GM19467 (cell line): ENCODE measurements at regions not wholly inside any gene's neighbourhood (a gene's known extent, or its start where the extent isn't known, plus 50 kb on each side); places are given as distances from the start of the nearest gene placed in this dataset.
"Not testable (repeated sequence)": the region's sequence is repeated elsewhere in the genome, so short reads cannot be mapped to it uniquely, and the experiment has no call there.

Source experiments
- ATAC-seq: cut with Tn5 transposase; IDR thresholded peaks from one replicate; pipeline ENCODE4 v1.9.1; 2021; ENCODE audit warnings: mild to moderate bottlenecking, moderate library complexity; ENCODE audit not compliant: unreplicated experiment

GRCh38 chr15:94838281-94838680 is 606.9 kb downstream of the MCTP2 start:
- no peak for ATAC-seq

DNA sequence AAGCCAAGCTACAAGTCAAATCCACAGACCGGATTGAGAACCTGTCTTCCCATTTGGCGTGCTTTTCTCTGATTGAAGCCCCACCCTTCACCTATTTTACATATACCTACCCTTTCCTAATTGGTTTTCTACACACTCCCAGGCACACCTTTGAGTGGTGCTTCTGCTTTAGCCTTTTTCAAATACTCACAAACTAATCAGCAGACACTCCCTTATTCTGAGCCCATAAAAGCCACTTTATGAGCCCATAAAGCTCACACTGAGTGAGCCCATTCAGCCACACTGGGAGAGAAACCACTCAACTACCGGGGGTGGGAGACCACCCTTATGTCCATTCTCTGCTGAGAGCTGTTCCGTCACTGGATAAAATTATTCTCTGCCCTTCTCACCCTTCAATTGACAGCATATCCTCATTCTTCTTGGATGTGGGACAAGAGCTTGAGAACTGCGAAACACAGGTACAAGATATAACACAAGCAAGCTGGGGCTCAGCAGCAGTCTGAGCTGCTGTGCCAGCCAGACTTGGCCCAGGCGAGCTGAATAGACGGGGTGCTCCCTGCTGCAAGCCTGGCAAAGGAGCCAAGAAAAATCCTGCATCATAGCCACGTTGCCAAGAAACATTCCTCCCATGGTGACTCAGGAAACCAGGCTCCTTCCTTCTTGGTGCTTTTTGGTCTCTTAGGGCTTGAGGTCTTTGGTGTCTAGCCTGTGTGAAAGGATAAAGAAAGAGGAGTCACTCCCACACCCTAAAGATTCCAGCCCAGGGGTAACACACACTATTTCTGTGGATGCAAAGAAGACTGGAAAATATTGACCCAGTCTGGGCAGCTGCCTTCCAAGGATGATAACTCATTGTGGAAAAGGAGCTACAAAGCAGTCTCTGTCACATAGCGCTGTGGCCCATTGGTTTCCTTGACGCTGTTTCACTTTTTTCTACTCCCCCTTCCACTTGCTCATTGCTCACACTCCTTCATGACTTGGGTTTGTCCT is 609.7 kb downstream of the MCTP2 start:
- ATAC-seq, result no peak

DNA sequence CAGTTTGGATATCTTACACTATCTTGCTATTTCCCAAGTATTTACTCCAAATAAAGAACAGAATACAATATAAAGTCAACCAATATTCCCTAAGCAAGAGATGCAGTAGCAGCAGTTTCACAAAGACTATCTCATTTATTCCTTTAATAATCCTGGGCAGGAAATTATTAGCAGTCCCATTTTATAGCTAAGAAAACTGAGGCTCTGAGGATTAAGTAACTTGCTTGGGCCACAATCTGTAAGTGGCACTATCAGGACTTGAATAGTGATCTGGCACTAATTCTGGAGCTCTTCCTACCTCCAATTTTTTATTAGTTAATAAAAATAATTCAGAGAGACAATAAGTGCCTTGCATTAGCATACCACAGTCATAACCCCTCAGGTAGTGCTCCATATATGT is 611.7 kb downstream of the MCTP2 start:
- no peak for ATAC-seq

DNA sequence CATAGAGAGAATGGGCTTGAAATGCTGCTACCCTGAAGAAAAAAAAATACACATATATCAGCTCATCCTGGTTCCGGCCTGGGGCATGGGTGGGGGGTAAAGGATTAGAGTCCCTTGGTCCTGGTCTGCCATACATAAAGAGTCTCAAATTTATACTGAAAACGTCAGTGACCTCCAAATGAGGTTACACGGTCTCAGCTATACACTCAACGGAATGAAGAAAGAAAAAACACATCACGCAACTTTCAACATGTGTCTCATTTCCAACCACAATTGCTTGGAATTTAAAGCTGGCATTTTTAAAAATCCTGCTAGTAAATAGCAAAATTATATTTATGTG is 612.8 kb downstream of the MCTP2 start:
- ATAC-seq, result no peak

- no peak for ATAC-seq
Measured at GRCh38 chr15:94844538-94845389, 613.4 kb downstream of the MCTP2 start.

DNA sequence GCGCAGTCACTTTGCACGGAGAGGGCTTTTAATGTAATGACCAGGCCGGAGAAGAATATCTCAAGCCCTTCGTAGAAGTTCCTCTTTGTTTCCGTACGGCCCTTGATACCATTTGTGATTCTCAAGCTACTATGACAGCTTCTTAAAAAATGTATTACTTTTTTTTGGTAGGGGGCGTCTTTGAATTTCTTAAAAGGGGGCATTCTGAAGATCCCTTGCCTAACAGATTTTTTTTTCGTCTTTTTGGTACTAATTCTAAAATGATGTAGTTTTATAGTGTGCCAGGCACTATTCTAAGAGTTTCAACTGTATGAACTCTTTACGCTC is 614.0 kb downstream of the MCTP2 start:
- ATAC-seq, result no peak

- no peak for ATAC-seq
Measured at GRCh38 chr15:94847325-94847724, 616.0 kb downstream of the MCTP2 start.

DNA sequence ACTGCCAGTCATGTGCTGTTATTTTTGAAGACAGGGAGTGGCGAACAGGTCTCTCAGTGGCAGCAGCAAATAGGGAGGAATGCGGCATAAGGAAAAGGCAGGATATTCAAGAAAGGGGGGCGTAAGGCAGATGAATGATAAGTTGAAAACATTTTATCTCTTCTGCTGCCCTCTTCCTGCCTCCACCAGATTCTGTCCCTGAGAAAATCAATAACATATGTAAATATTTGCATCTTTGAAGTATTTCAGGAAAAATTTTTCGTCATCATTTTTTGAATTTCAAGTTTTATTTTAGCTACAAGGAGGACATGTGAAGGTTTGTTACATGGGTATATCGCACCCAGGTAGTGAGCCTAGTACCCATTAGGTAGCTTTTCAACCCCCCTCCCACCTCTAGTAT is 616.7 kb downstream of the MCTP2 start:
- no peak for ATAC-seq

DNA sequence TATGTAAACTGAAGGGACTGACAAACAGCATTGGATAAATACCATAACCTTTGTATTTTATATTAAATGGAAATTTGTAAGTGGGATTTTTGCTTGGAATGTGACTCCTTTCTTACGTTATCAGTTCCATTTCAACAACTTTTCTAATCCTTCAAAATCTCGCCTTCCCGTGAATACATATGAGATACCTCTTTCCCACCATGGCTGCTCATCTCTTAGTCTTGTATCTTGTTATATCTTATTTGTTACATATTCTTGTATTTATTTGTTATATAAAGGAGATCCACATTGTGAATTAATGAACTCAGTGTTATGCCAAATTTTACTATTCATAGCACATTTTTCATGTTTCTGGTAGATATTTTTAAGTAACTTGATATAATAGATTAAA is 623.7 kb downstream of the MCTP2 start:
- ATAC-seq, result no peak

DNA sequence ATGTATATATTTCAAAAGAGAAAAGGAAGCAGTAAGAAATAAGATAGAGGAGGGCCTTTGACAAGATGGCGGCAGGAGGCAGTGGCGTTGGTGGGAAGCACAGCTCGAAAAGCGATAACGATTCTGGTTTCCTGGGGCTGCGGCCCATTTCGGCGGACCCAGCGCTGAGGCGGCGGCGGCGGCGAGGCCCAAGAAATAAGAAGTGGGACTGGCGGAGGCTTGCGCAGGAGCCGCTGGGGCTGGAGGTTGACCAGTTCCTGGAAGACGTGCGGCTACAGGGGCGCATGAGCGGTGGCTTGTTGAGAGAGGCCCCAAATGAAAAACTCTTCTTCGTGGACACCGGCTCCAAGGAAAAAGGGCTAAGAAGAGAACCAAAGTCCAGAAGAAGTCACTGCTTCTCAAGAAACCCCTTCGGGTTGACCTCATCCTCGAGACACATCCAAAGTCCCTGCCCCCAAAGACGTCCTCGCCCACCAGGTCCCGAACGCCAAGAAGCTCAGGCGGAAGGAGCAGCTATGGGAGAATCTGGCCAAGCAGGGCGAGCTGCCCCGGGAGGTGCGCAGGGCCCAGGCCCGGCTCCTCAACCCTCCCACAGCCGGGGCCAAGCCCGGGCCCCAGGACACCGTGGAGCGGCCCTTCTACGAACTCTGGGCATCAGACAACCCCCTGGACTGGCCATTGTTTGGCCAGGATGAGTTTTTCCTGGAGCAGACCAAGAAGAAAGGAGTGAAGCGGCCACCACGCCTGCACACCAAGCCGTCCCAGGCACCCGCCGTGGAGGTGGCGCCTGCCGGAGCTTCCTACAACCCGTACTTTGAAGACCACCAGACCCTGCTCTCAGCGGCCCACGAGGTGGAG is 624.3 kb downstream of the MCTP2 start:
- ATAC-seq, result no peak

GRCh38 chr15:94856267-94856854 is 625.0 kb downstream of the MCTP2 start:
- ATAC-seq, result no peak

GRCh38 chr15:94857466-94857865 is 626.1 kb downstream of the MCTP2 start:
- ATAC-seq, result no peak

DNA sequence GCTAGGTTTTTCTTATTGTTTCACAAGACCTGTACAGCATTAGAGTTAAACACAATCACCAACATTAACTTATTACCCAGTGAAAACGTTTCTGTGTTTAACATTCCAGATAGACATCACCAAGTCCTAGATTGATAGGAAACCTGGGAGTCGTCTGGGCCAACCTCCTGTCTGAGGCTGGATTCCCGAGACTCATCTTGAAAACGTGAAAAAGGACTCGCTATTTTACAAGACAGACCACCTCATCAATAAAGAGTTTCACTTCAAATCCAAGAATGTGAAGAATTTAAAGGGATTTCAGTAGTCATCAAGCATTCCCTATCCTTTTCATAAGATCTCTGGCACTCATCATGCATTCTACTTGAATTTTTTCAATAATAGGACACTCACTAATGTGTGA is 626.6 kb downstream of the MCTP2 start:
- no peak for ATAC-seq

DNA sequence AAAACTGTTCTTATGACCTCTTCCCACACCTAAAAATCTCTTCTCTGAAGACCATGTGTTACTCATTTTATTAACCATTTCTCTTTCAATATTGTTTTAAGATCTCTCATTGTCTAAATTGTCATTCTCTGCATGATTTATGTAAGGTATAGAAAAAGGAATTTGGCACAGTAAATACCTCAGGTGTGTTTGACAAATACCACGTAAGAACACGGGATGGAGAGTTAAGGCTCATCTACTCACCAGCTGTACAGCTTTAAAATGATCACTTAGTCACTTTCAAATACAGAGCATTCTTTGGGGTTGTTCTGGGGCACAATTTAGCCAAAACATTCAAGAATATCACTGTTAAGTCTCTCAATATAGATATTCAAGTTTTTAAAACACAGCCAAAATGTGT is 627.1 kb downstream of the MCTP2 start:
- no peak for ATAC-seq

GRCh38 chr15:94858920-94859319 is 627.6 kb downstream of the MCTP2 start:
- ATAC-seq, result no peak

- no peak for ATAC-seq
Measured at GRCh38 chr15:94864600-94864999, 633.2 kb downstream of the MCTP2 start.

- ATAC-seq, result not testable (repeated sequence)
Measured at GRCh38 chr15:94868265-94868664, 636.9 kb downstream of the MCTP2 start.

- no peak for ATAC-seq
Measured at GRCh38 chr15:94875550-94875949, 644.2 kb downstream of the MCTP2 start.

DNA sequence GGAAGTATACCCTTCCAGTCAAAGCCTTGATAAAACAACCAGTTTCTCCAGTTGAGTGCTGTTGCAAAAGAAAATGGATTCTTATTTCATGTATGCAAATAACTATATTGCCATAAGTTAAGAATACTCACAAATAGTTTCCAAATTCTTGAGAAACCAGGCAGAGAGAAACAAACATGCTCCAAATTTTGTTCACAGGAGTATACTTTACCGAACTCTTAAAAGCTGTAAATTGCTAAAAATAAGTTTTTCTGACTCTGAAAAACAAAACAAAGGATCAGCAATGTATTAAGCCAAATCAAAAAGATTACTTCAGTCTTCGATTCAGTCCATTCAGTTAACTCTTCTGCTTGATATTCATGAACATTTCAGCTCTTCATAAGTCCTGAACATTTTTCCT is 646.5 kb downstream of the MCTP2 start:
- no peak for ATAC-seq

- ATAC-seq, result no peak
Measured at GRCh38 chr15:94882071-94882712, 650.8 kb downstream of the MCTP2 start.
